GM12891 (cell line): ENCODE measurements at regions not wholly inside any gene's neighbourhood (a gene's known extent, or its start where the extent isn't known, plus 50 kb on each side); places are given as distances from the start of the nearest gene placed in this dataset.

Source experiments
- POLR2A ChIP-seq: IDR thresholded peaks from 2 replicates; pipeline ENCODE4 v1.6.1; 2011; ENCODE audit warnings: low read depth, low read length, control low read depth
- POLR2AphosphoS5 ChIP-seq: IDR thresholded peaks from 2 replicates; pipeline ENCODE4 v1.6.1; 2011; ENCODE audit warnings: low read depth, low read length, control low read depth

- no peak for TF ChIP-seq POLR2A
- TF ChIP-seq POLR2AphosphoS5 = no peak
These were observed 197.4 kb downstream of the SETD4 start for GRCh38 chr21:35862969-35863368.
